Tibial nerve (tissue), 4 donors: ENCODE measurements at regions not wholly inside any gene's neighbourhood (a gene's known extent, or its start where the extent isn't known, plus 50 kb on each side); places are given as distances from the start of the nearest gene placed in this dataset.
"Not testable (repeated sequence)": the region's sequence is repeated elsewhere in the genome, so short reads cannot be mapped to it uniquely, and the experiment has no call there.

Source experiments
- DNase-seq, 2 donors: peaks; one replicate each; pipeline ENCODE4 v3.0.0-alpha.2; 2019; ENCODE audit warnings: low spot score in 2 of 2
- H3K27ac ChIP-seq, 4 donors: fragments of 200-600 bp; sonication (generic) in 3 of 4; one replicate each; pipeline ENCODE4 v1.5.1; 2017 to 2019; ENCODE audit warnings: mild to moderate bottlenecking in 1 of 4
- H3K27me3 ChIP-seq, 2 donors: fragments of 200-600 bp; sonication (generic) in 1 of 2; one replicate each; pipeline versions ENCODE4 v1.5.1 to v1.6.0; 2017 to 2019
- H3K36me3 ChIP-seq, 3 donors: fragments of 200-600 bp; sonication (generic); one replicate each; pipeline ENCODE4 v1.5.1; 2018 to 2019
- H3K4me1 ChIP-seq, 4 donors: fragments of 200-600 bp; sonication (generic) in 3 of 4; one replicate each; pipeline ENCODE4 v1.5.1; 2017 to 2019
- H3K4me3 ChIP-seq, 4 donors: fragments of 200-600 bp; sonication (generic) in 3 of 4; one replicate each; pipeline ENCODE4 v1.5.1; 2017 to 2019; ENCODE audit warnings: mild to moderate bottlenecking in 1 of 4, moderate library complexity in 1 of 4
- H3K9me3 ChIP-seq, 4 donors: fragments of 200-600 bp; sonication (generic) in 3 of 4; one replicate each; pipeline ENCODE4 v1.5.1; 2017 to 2019
- CTCF ChIP-seq, 5 experiments: fragments of 200-600 bp in 3 of 5; fragments of 450-650 bp in 2 of 5; sonication (generic) in 3 of 5; IDR thresholded peaks; one replicate each; pipeline ENCODE4 v1.5.1; 2016 to 2019; ENCODE audit warnings: antibody characterized with exemption in 5 of 5, mild to moderate bottlenecking in 3 of 5, moderate library complexity in 2 of 5
- EP300 ChIP-seq, 2 donors: sonication (generic); formaldehyde crosslinking; IDR thresholded peaks; one replicate each; pipeline ENCODE4 v1.6.1; 2017; ENCODE audit warnings: antibody characterized with exemption in 2 of 2, mild to moderate bottlenecking in 1 of 2
- POLR2A ChIP-seq, 2 donors: fragments of 450-650 bp; IDR thresholded peaks; one replicate each; pipeline ENCODE4 v1.6.1; 2017; ENCODE audit warnings: antibody characterized with exemption in 2 of 2, mild to moderate bottlenecking in 2 of 2, moderate library complexity in 2 of 2
- WGBS, 2 donors: methylation state at CpG; one replicate each; pipeline ENCODE4 v1.1.5; 2018; 5-methylcytosine and 5-hydroxymethylcytosine counted together

- no peak for DNase-seq
- no peak for TF ChIP-seq POLR2A (IDR thresholded peaks at IDR 0.05)
- no peak for TF ChIP-seq EP300 (IDR thresholded peaks at IDR 0.05)
- no peak for TF ChIP-seq CTCF (IDR thresholded peaks at IDR 0.05)
- no peaks in the 10 kb centered on the region for H3K9me3 ChIP-seq
- no peaks in the 10 kb centered on the region for H3K4me1 ChIP-seq
- no peak overlapping the region for H3K27ac ChIP-seq
- H3K36me3 ChIP-seq = no peaks in the 10 kb centered on the region
- 72 to 75% methylated on average over 3 of the region's 3 CpGs for WGBS, 2 donors
- H3K4me3 ChIP-seq = no peak overlapping the region
- peaks cover 0 to 22% of the 10 kb centered on the region in 2 donors for H3K27me3 ChIP-seq
These were observed 64.7 kb upstream of the VPREB1 start for GRCh38 chr22:22179858-22180257.

GRCh38 chr22:22178992-22179391 lies 65.6 kb upstream of the VPREB1 start:
- Histone ChIP-seq H3K36me3 (no peaks in the 10 kb centered on the region), H3K9me3 (no peaks in the 10 kb centered on the region), H3K4me3 (no peak overlapping the region), H3K27me3 (peaks cover 0 to 16% of the 10 kb centered on the region in 2 donors), H3K27ac (no peak overlapping the region), H3K4me1 (no peaks in the 10 kb centered on the region)
- 68 to 86% methylated on average over 2 of the region's 2 CpGs for WGBS, 2 donors
- no peak for DNase-seq
- no peak for TF ChIP-seq EP300 (IDR thresholded peaks at IDR 0.05)
- TF ChIP-seq POLR2A (IDR thresholded peaks at IDR 0.05) = no peak
- TF ChIP-seq CTCF (IDR thresholded peaks at IDR 0.05) = no peak

GRCh38 chr22:22178355-22178965 lies 66.1 kb upstream of the VPREB1 start:
- H3K4me3 ChIP-seq = no peak overlapping the region
- H3K4me1 ChIP-seq = no peaks in the 10 kb centered on the region
- no peak overlapping the region for H3K27ac ChIP-seq
- no peak for DNase-seq
- TF ChIP-seq CTCF (IDR thresholded peaks at IDR 0.05) (no peak), POLR2A (IDR thresholded peaks at IDR 0.05) (no peak), EP300 (IDR thresholded peaks at IDR 0.05) (no peak)
- 65 to 82% methylated on average over 1 of the region's 2 CpGs for WGBS, 2 donors
- H3K27me3 ChIP-seq = peaks cover 0 to 12% of the 10 kb centered on the region in 2 donors
- no peaks in the 10 kb centered on the region for H3K36me3 ChIP-seq
- no peaks in the 10 kb centered on the region for H3K9me3 ChIP-seq

GRCh38 chr22:22176929-22177616 lies 67.5 kb upstream of the VPREB1 start:
- TF ChIP-seq POLR2A (IDR thresholded peaks at IDR 0.05) (no peak), EP300 (IDR thresholded peaks at IDR 0.05) (no peak), CTCF (IDR thresholded peaks at IDR 0.05) (no peak)

GRCh38 chr22:22172896-22173628 lies 71.5 kb upstream of the VPREB1 start:
- not testable (repeated sequence) for DNase-seq, H3K36me3 ChIP-seq, H3K9me3 ChIP-seq, H3K4me1 ChIP-seq, H3K4me3 ChIP-seq, H3K27ac ChIP-seq, H3K27me3 ChIP-seq
- WGBS, 2 donors = 67 to 75% methylated on average over 6 of the region's 6 CpGs

More at GRCh38 chr22:22176929-22177616, 67.5 kb upstream of the VPREB1 start:
- no peak overlapping the region for H3K4me3 ChIP-seq
- no peaks in the 10 kb centered on the region for H3K4me1 ChIP-seq
- no peaks in the 10 kb centered on the region for H3K36me3 ChIP-seq
- H3K27me3 ChIP-seq = peaks cover 0 to 12% of the 10 kb centered on the region in 2 donors
- no peak overlapping the region for H3K27ac ChIP-seq
- H3K9me3 ChIP-seq = no peaks in the 10 kb centered on the region
- no peak for DNase-seq
- WGBS, 2 donors = 48 to 65% methylated on average over 4 of the region's 4 CpGs
